ENCODE measurements at regions not wholly inside any gene's neighbourhood (a gene's known extent, or its start where the extent isn't known, plus 50 kb on each side); places are given as distances from the start of the nearest gene placed in this dataset.

- DNase-seq: no peak
- no peak overlapping the region for H3K27ac ChIP-seq (ENCODE audit: low read depth in 1 of 3, low read length in 2 of 3)
- no peaks in the 10 kb centered on the region for H3K9me3 ChIP-seq (ENCODE audit: control insufficient read depth in 2 of 2, insufficient read depth in 1 of 2, low read depth in 1 of 2, low read length in 1 of 2)
- peak; percentile 39 for FAIRE-seq
- 51 to 68% (median 64%) methylated on average over 2 of the region's 2 CpGs for WGBS, 3 donors
- H3K36me3 ChIP-seq (ENCODE audit: control insufficient read depth in 3 of 3, insufficient read depth in 2 of 3, low read depth in 1 of 3, low read length in 3 of 3): no peaks in the 10 kb centered on the region
- no peak overlapping the region for H3K4me3 ChIP-seq (ENCODE audit: low read depth in 1 of 3, low read length in 3 of 3)
- no peaks in the 10 kb centered on the region for H3K27me3 ChIP-seq (ENCODE audit: control insufficient read depth in 3 of 3, insufficient read depth in 3 of 3, low read length in 3 of 3)
- no peaks in the 10 kb centered on the region for H3K4me1 ChIP-seq (ENCODE audit: control insufficient read depth in 3 of 3, insufficient read depth in 2 of 3, low read depth in 1 of 3, low read length in 2 of 3)
Measured at GRCh38 chr7:81014266-81014665, 95.4 kb upstream of the SEMA3C start.

- H3K9me3 ChIP-seq (ENCODE audit: control insufficient read depth in 2 of 2, insufficient read depth in 1 of 2, low read depth in 1 of 2, low read length in 1 of 2): no peaks in the 10 kb centered on the region
- FAIRE-seq (no peak), DNase-seq (no peak)
- H3K4me1 ChIP-seq (ENCODE audit: control insufficient read depth in 3 of 3, insufficient read depth in 2 of 3, low read depth in 1 of 3, low read length in 2 of 3): no peaks in the 10 kb centered on the region
- H3K4me3 ChIP-seq (ENCODE audit: low read depth in 1 of 3, low read length in 3 of 3): no peak overlapping the region
- 37 to 49% (median 39%) methylated on average over 2 of the region's 2 CpGs for WGBS, 3 donors
- no peaks in the 10 kb centered on the region for H3K27me3 ChIP-seq (ENCODE audit: control insufficient read depth in 3 of 3, insufficient read depth in 3 of 3, low read length in 3 of 3)
- no peak overlapping the region for H3K27ac ChIP-seq (ENCODE audit: low read depth in 1 of 3, low read length in 2 of 3)
- no peaks in the 10 kb centered on the region for H3K36me3 ChIP-seq (ENCODE audit: control insufficient read depth in 3 of 3, insufficient read depth in 2 of 3, low read depth in 1 of 3, low read length in 3 of 3)
Measured at GRCh38 chr7:81013083-81013817, 94.4 kb upstream of the SEMA3C start.

GRCh38 chr7:81008901-81009300 lies 90.0 kb upstream of the SEMA3C start:
- Histone ChIP-seq H3K27me3 (ENCODE audit: control insufficient read depth in 3 of 3, insufficient read depth in 3 of 3, low read length in 3 of 3) (no peaks in the 10 kb centered on the region), H3K4me1 (ENCODE audit: control insufficient read depth in 3 of 3, insufficient read depth in 2 of 3, low read depth in 1 of 3, low read length in 2 of 3) (no peaks in the 10 kb centered on the region), H3K36me3 (ENCODE audit: control insufficient read depth in 3 of 3, insufficient read depth in 2 of 3, low read depth in 1 of 3, low read length in 3 of 3) (no peaks in the 10 kb centered on the region), H3K4me3 (ENCODE audit: low read depth in 1 of 3, low read length in 3 of 3) (no peak overlapping the region), H3K27ac (ENCODE audit: low read depth in 1 of 3, low read length in 2 of 3) (no peak overlapping the region), H3K9me3 (ENCODE audit: control insufficient read depth in 2 of 2, insufficient read depth in 1 of 2, low read depth in 1 of 2, low read length in 1 of 2) (no peaks in the 10 kb centered on the region)
- no peak for FAIRE-seq
- WGBS, 3 donors: 88 to 92% (median 89%) methylated on average over 4 of the region's 4 CpGs
- no peak for DNase-seq

GRCh38 chr7:81007051-81007450 lies 88.2 kb upstream of the SEMA3C start:
- H3K4me1 ChIP-seq (ENCODE audit: control insufficient read depth in 3 of 3, insufficient read depth in 2 of 3, low read depth in 1 of 3, low read length in 2 of 3): no peaks in the 10 kb centered on the region
- no peak for FAIRE-seq
- no peak overlapping the region for H3K4me3 ChIP-seq (ENCODE audit: low read depth in 1 of 3, low read length in 3 of 3)
- no peak overlapping the region for H3K27ac ChIP-seq (ENCODE audit: low read depth in 1 of 3, low read length in 2 of 3)
- H3K27me3 ChIP-seq (ENCODE audit: control insufficient read depth in 3 of 3, insufficient read depth in 3 of 3, low read length in 3 of 3): no peaks in the 10 kb centered on the region
- WGBS, 3 donors: 76 to 88% (median 85%) methylated on average over 2 of the region's 2 CpGs
- H3K9me3 ChIP-seq (ENCODE audit: control insufficient read depth in 2 of 2, insufficient read depth in 1 of 2, low read depth in 1 of 2, low read length in 1 of 2): no peaks in the 10 kb centered on the region
- DNase-seq: no peak
- no peaks in the 10 kb centered on the region for H3K36me3 ChIP-seq (ENCODE audit: control insufficient read depth in 3 of 3, insufficient read depth in 2 of 3, low read depth in 1 of 3, low read length in 3 of 3)

- H3K27me3 ChIP-seq (ENCODE audit: control insufficient read depth in 3 of 3, insufficient read depth in 3 of 3, low read length in 3 of 3): no peaks in the 10 kb centered on the region
- WGBS, 3 donors: 81 to 86% (median 84%) methylated on average over 5 of the region's 5 CpGs
- FAIRE-seq (no peak), DNase-seq (no peak)
- no peaks in the 10 kb centered on the region for H3K4me1 ChIP-seq (ENCODE audit: control insufficient read depth in 3 of 3, insufficient read depth in 2 of 3, low read depth in 1 of 3, low read length in 2 of 3)
- no peaks in the 10 kb centered on the region for H3K9me3 ChIP-seq (ENCODE audit: control insufficient read depth in 2 of 2, insufficient read depth in 1 of 2, low read depth in 1 of 2, low read length in 1 of 2)
- H3K36me3 ChIP-seq (ENCODE audit: control insufficient read depth in 3 of 3, insufficient read depth in 2 of 3, low read depth in 1 of 3, low read length in 3 of 3): no peaks in the 10 kb centered on the region
- H3K4me3 ChIP-seq (ENCODE audit: low read depth in 1 of 3, low read length in 3 of 3): no peak overlapping the region
- H3K27ac ChIP-seq (ENCODE audit: low read depth in 1 of 3, low read length in 2 of 3): no peak overlapping the region
Measured at GRCh38 chr7:81005254-81005653, 86.4 kb upstream of the SEMA3C start.

- FAIRE-seq: no peak
- whole genome bisulfite sequencing, 3 donors: 88 to 95% (median 91%) methylated on average over 1 of the region's 1 CpG
Measured at GRCh38 chr7:81004098-81004497, 85.2 kb upstream of the SEMA3C start.

GRCh38 chr7:81003326-81003725 lies 84.5 kb upstream of the SEMA3C start:
- Histone ChIP-seq H3K4me3 (ENCODE audit: low read depth in 1 of 3, low read length in 3 of 3) (no peak overlapping the region), H3K36me3 (ENCODE audit: control insufficient read depth in 3 of 3, insufficient read depth in 2 of 3, low read depth in 1 of 3, low read length in 3 of 3) (no peaks in the 10 kb centered on the region), H3K9me3 (ENCODE audit: control insufficient read depth in 2 of 2, insufficient read depth in 1 of 2, low read depth in 1 of 2, low read length in 1 of 2) (no peaks in the 10 kb centered on the region), H3K27ac (ENCODE audit: low read depth in 1 of 3, low read length in 2 of 3) (no peak overlapping the region), H3K27me3 (ENCODE audit: control insufficient read depth in 3 of 3, insufficient read depth in 3 of 3, low read length in 3 of 3) (no peaks in the 10 kb centered on the region), H3K4me1 (ENCODE audit: control insufficient read depth in 3 of 3, insufficient read depth in 2 of 3, low read depth in 1 of 3, low read length in 2 of 3) (no peaks in the 10 kb centered on the region)
- 64 to 76% (median 71%) methylated on average over 3 of the region's 3 CpGs for WGBS, 3 donors
- DNase-seq: no peak
- FAIRE-seq: no peak

More at GRCh38 chr7:81004098-81004497, 85.2 kb upstream of the SEMA3C start:
- no peaks in the 10 kb centered on the region for H3K9me3 ChIP-seq (ENCODE audit: control insufficient read depth in 2 of 2, insufficient read depth in 1 of 2, low read depth in 1 of 2, low read length in 1 of 2)
- no peak overlapping the region for H3K27ac ChIP-seq (ENCODE audit: low read depth in 1 of 3, low read length in 2 of 3)
- DNase-seq: no peak
- no peaks in the 10 kb centered on the region for H3K27me3 ChIP-seq (ENCODE audit: control insufficient read depth in 3 of 3, insufficient read depth in 3 of 3, low read length in 3 of 3)
- no peaks in the 10 kb centered on the region for H3K36me3 ChIP-seq (ENCODE audit: control insufficient read depth in 3 of 3, insufficient read depth in 2 of 3, low read depth in 1 of 3, low read length in 3 of 3)
- H3K4me1 ChIP-seq (ENCODE audit: control insufficient read depth in 3 of 3, insufficient read depth in 2 of 3, low read depth in 1 of 3, low read length in 2 of 3): no peaks in the 10 kb centered on the region
- H3K4me3 ChIP-seq (ENCODE audit: low read depth in 1 of 3, low read length in 3 of 3): no peak overlapping the region

- FAIRE-seq (no peak), DNase-seq (no peak)
- Histone ChIP-seq H3K4me3 (ENCODE audit: low read depth in 1 of 3, low read length in 3 of 3) (no peak overlapping the region), H3K4me1 (ENCODE audit: control insufficient read depth in 3 of 3, insufficient read depth in 2 of 3, low read depth in 1 of 3, low read length in 2 of 3) (no peaks in the 10 kb centered on the region), H3K9me3 (ENCODE audit: control insufficient read depth in 2 of 2, insufficient read depth in 1 of 2, low read depth in 1 of 2, low read length in 1 of 2) (no peaks in the 10 kb centered on the region), H3K27ac (ENCODE audit: low read depth in 1 of 3, low read length in 2 of 3) (no peak overlapping the region), H3K36me3 (ENCODE audit: control insufficient read depth in 3 of 3, insufficient read depth in 2 of 3, low read depth in 1 of 3, low read length in 3 of 3) (no peaks in the 10 kb centered on the region), H3K27me3 (ENCODE audit: control insufficient read depth in 3 of 3, insufficient read depth in 3 of 3, low read length in 3 of 3) (no peaks in the 10 kb centered on the region)
Measured at GRCh38 chr7:81002421-81002820, 83.6 kb upstream of the SEMA3C start.

- no peak overlapping the region for H3K27ac ChIP-seq (ENCODE audit: low read depth in 1 of 3, low read length in 2 of 3)
- no peak for DNase-seq
- no peaks in the 10 kb centered on the region for H3K27me3 ChIP-seq (ENCODE audit: control insufficient read depth in 3 of 3, insufficient read depth in 3 of 3, low read length in 3 of 3)
- H3K9me3 ChIP-seq (ENCODE audit: control insufficient read depth in 2 of 2, insufficient read depth in 1 of 2, low read depth in 1 of 2, low read length in 1 of 2): no peaks in the 10 kb centered on the region
- no peaks in the 10 kb centered on the region for H3K36me3 ChIP-seq (ENCODE audit: control insufficient read depth in 3 of 3, insufficient read depth in 2 of 3, low read depth in 1 of 3, low read length in 3 of 3)
- H3K4me1 ChIP-seq (ENCODE audit: control insufficient read depth in 3 of 3, insufficient read depth in 2 of 3, low read depth in 1 of 3, low read length in 2 of 3): no peaks in the 10 kb centered on the region
- no peak overlapping the region for H3K4me3 ChIP-seq (ENCODE audit: low read depth in 1 of 3, low read length in 3 of 3)
- FAIRE-seq: no peak
- WGBS, 3 donors: 89% methylated on average over 2 of the region's 2 CpGs
Measured at GRCh38 chr7:80999771-81000170, 80.9 kb upstream of the SEMA3C start.
